ENCODE measurements at regions not wholly inside any gene's neighbourhood (a gene's known extent, or its start where the extent isn't known, plus 50 kb on each side); places are given as distances from the start of the nearest gene placed in this dataset.

DNA sequence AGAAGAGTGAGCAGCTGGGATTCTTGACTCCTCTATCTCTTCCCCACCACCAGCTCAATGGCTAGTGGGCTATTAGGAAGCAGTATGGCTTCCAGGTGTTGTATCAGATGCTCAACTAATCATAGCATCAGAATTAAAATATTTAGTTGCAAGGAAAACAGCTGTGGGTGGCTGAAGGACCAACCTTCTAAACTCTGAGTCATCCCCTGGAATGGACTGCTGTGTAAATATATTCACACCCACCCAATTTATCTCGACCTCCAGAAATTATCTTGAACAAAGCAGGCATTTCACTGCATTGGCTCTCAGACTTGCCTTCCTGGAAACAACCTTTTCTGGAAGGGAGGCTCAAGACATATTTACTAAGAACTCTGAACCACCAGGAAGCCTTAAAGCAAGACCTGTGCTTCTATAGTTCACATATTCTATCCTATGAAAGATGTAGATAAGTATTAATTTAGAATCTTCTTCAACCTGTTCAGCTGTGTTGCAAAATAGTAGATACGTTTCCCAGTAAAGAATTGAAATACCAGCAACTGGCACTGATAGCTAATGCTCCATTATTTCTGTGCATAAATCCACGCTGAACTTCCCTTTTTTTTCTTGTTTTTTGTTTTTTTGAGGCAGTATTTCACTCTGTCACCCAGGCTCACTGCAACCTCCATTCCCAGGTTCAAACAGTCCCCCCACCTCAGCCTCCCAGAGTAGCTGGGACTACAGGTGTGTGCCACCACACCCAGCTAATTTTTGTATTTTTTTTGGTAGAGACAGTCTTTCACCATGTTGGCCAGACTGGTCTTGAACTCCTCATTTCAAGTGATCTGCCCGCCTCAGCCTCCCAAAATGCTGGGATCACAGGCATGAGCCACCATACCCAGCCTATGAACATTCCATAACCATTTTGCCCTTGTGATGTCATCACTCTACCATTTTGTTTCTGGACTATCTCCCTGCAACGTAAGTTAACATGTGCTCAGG is 56.9 kb upstream of the CD2AP start:
- ChIA-PET POLR2A (interaction anchor here (1.4 kb wide), 1 partner anchor 57 kb away, joined by 3 read pairs; the partner anchor contains the start of gene CD2AP), CTCF (ENCODE audit: low intra/inter-chr PET ratio, low total read pairs) (no interaction called here)
- TF ChIP-seq CREB1 (IDR thresholded peaks at IDR 0.05) = peak; percentile 61
- TF ChIP-seq CREB1 (CRISPR knock-in tag; IDR thresholded peaks at IDR 0.05) = no peak
- peak; percentile 52; the same call in 1 of the 2 replicates for TF ChIP-seq FOSL2 (CRISPR knock-in tag; IDR thresholded peaks at IDR 0.05)
- no peak for TF ChIP-seq ZNF253 (CRISPR knock-in tag; IDR thresholded peaks at IDR 0.05; ENCODE audit: borderline replicate concordance)
- TF ChIP-seq MLLT10 (CRISPR knock-in tag; IDR thresholded peaks at IDR 0.05) = no peak
- no peak for TF ChIP-seq FOXA3 (CRISPR knock-in tag; IDR thresholded peaks at IDR 0.05)
- no peak for TF ChIP-seq AHR (CRISPR knock-in tag; IDR thresholded peaks at IDR 0.05)
- no peak for TF ChIP-seq FLYWCH1 (CRISPR knock-in tag; IDR thresholded peaks at IDR 0.05)
- no peak for TF ChIP-seq ZNF3 (CRISPR knock-in tag; IDR thresholded peaks at IDR 0.05)
- TF ChIP-seq ZFP41 (CRISPR knock-in tag; IDR thresholded peaks at IDR 0.05; ENCODE audit: borderline replicate concordance) = no peak
- no peak for TF ChIP-seq HNRNPLL (IDR thresholded peaks at IDR 0.05; ENCODE audit: low read depth, low read length, poor library complexity, severe bottlenecking)
- no peak for TF ChIP-seq ZNF446 (CRISPR knock-in tag; IDR thresholded peaks at IDR 0.05)
- no peak for TF ChIP-seq REPIN1 (CRISPR knock-in tag; IDR thresholded peaks at IDR 0.05; ENCODE audit: borderline replicate concordance, low read depth)
- DNase-seq (ENCODE audit: low spot score) = no peak
- no peaks in the 10 kb centered on the region for H3K9me3 ChIP-seq (ENCODE audit: low read length)
- H4K20me1 ChIP-seq (ENCODE audit: insufficient read depth, low read length) = no peaks in the 10 kb centered on the region
- no peak for ATAC-seq
- in situ Hi-C loops (cut with HindIII; ENCODE audit: extremely low pct_ligation_motif_present, low pct_unique_long_range_greater_than_20kb) (no loop called here), intact Hi-C loops (cut with micrococcal nuclease; ENCODE audit: unreplicated experiment) (no loop called here)
- no peak overlapping the region for H2AFZ ChIP-seq (ENCODE audit: low read length)
- WGBS (ENCODE audit: low lambda C conversion rate) = 22% methylated on average over 5 of the region's 5 CpGs
- no peak overlapping the region for H3K9ac ChIP-seq (ENCODE audit: insufficient read depth, low read depth, low read length)
- BruUV-seq (replicated peaks) = no TSS peak
- H3K36me3 ChIP-seq (replicated peaks in 1 of 2; ENCODE audit: control insufficient read depth in 1 of 2, insufficient read depth in 2 of 2, low read length in 2 of 2) = no peaks in the 10 kb centered on the region
- H3K79me2 ChIP-seq (ENCODE audit: insufficient read depth, low read length) = no peaks in the 10 kb centered on the region
- H3K4me1 ChIP-seq (ENCODE audit: insufficient read depth, low read length) = no peaks in the 10 kb centered on the region
- H3K27me3 ChIP-seq (ENCODE audit: control insufficient read depth in 1 of 2, insufficient read depth in 2 of 2, low read length in 2 of 2) = no peaks in the 10 kb centered on the region
- H3K27ac ChIP-seq (ENCODE audit: extremely low read length, insufficient read depth, low read length) = no peak overlapping the region
- no peak overlapping the region for H3K4me3 ChIP-seq (replicated peaks in 1 of 3; ENCODE audit: insufficient read depth in 1 of 3, low read depth in 2 of 3, low read length in 3 of 3)
- no peak overlapping the region for H3K4me2 ChIP-seq (ENCODE audit: low read depth, low read length)
- no peak for FAIRE-seq

Measured in HepG2 (cell line).